Keratinocyte (primary cell): ENCODE measurements at regions not wholly inside any gene's neighbourhood (a gene's known extent, or its start where the extent isn't known, plus 50 kb on each side); places are given as distances from the start of the nearest gene placed in this dataset.

ENCODE experiments used
- DNase-seq: peaks from one replicate; pipeline ENCODE4 v3.0.0-alpha.2; 2011; ENCODE audit warnings: low read depth, missing footprints, low spot score
- FAIRE-seq: peaks from 2 replicates; lab custom pipeline; 2011; peaks lifted over from hg19 to GRCh38; lab: Jason Lieb, UNC
- H2AFZ ChIP-seq: 2 replicates; pipeline ENCODE4 v1.6.0; 2012; ENCODE audit warnings: low read length, control low read depth, inconsistent platforms; ENCODE audit not compliant: control insufficient read depth
- H3K27ac ChIP-seq: 2 replicates; pipeline ENCODE4 v1.5.1; 2011; ENCODE audit warnings: low read length; ENCODE audit not compliant: control insufficient read depth, insufficient read depth
- H3K27me3 ChIP-seq: 3 replicates; pipeline ENCODE4 v1.6.0; 2011; ENCODE audit warnings: low read length; ENCODE audit not compliant: control insufficient read depth, insufficient read depth; ENCODE audit errors: extremely low read depth
- H3K36me3 ChIP-seq, 2 experiments: 2 replicates in 1 of 2; 3 replicates in 1 of 2; pipeline ENCODE4 v1.5.1; 2011; ENCODE audit warnings: low read length in 2 of 2, mild to moderate bottlenecking in 1 of 2; ENCODE audit not compliant: control insufficient read depth in 2 of 2, insufficient read depth in 2 of 2; ENCODE audit errors: extremely low read depth in 1 of 2
- H3K4me1 ChIP-seq: 3 replicates; pipeline ENCODE4 v1.5.1; 2011; ENCODE audit warnings: low read length; ENCODE audit not compliant: control insufficient read depth, insufficient read depth; ENCODE audit errors: extremely low read depth
- H3K4me2 ChIP-seq: 3 replicates; pipeline ENCODE4 v1.6.0; 2011; ENCODE audit warnings: low read depth, low read length; ENCODE audit not compliant: control insufficient read depth, insufficient read depth; ENCODE audit errors: extremely low read depth
- H3K4me3 ChIP-seq, 3 experiments: fragments of 200-600 bp in 1 of 3; sonication (generic) in 1 of 3; 2 replicates in 2 of 3; 3 replicates in 1 of 3; pipeline ENCODE4 v1.5.1; 2011 to 2016; ENCODE audit warnings: low read length in 3 of 3, mild to moderate bottlenecking in 3 of 3, control low read depth in 2 of 3, inconsistent platforms in 1 of 3, low read depth in 1 of 3, mixed read lengths in 1 of 3, mixed run types in 1 of 3, moderate library complexity in 1 of 3; ENCODE audit not compliant: control insufficient read depth in 2 of 3, insufficient read depth in 2 of 3; ENCODE audit errors: extremely low read depth in 1 of 3
- H3K79me2 ChIP-seq: 2 replicates; pipeline ENCODE4 v1.6.0; 2012; ENCODE audit warnings: low read length; ENCODE audit not compliant: control insufficient read depth, insufficient read depth
- H3K9ac ChIP-seq: 3 replicates; pipeline ENCODE4 v1.6.0; 2011; ENCODE audit warnings: low read length; ENCODE audit not compliant: control insufficient read depth, insufficient read depth; ENCODE audit errors: extremely low read depth
- H3K9me1 ChIP-seq: 3 replicates; pipeline ENCODE4 v1.6.0; 2011; ENCODE audit warnings: low read length; ENCODE audit not compliant: control insufficient read depth, insufficient read depth; ENCODE audit errors: extremely low read depth
- H3K9me3 ChIP-seq: 2 replicates; pipeline ENCODE4 v1.5.1; 2012; ENCODE audit warnings: low read depth, low read length; ENCODE audit not compliant: control insufficient read depth
- H4K20me1 ChIP-seq: 3 replicates; pipeline ENCODE4 v1.6.0; 2011; ENCODE audit warnings: low read length; ENCODE audit not compliant: control insufficient read depth, insufficient read depth; ENCODE audit errors: extremely low read depth
- EZH2 ChIP-seq: IDR thresholded peaks from one replicate; pipeline ENCODE4 v1.6.1; 2012; ENCODE audit warnings: inconsistent platforms, mild to moderate bottlenecking, low read length, moderate library complexity
- dilution Hi-C: fragments of 300-500 bp; cut with MboI; formaldehyde crosslinking; loops from one replicate; pipeline ENCODE4 v1.7.0; 2020; ENCODE audit warnings: low sequenced_read_pairs; ENCODE audit not compliant: extremely low pct_ligation_motif_present
- TF ChIP-seq, protein P1 (sequence below), 3 experiments: IDR thresholded peaks in 1 of 3; conservative IDR thresholded peaks in 1 of 3; optimal IDR thresholded peaks in 1 of 3; 2 replicates in 2 of 3; 3 replicates in 1 of 3; pipeline versions ENCODE3 to v1.5.1; 2011; ENCODE audit warnings: low read length in 3 of 3, mild to moderate bottlenecking in 3 of 3, moderate library complexity in 2 of 3, control low read depth in 1 of 3, inconsistent platforms in 1 of 3; ENCODE audit not compliant: insufficient read depth in 2 of 3; ENCODE audit errors: extremely low read depth in 1 of 3

DNA sequence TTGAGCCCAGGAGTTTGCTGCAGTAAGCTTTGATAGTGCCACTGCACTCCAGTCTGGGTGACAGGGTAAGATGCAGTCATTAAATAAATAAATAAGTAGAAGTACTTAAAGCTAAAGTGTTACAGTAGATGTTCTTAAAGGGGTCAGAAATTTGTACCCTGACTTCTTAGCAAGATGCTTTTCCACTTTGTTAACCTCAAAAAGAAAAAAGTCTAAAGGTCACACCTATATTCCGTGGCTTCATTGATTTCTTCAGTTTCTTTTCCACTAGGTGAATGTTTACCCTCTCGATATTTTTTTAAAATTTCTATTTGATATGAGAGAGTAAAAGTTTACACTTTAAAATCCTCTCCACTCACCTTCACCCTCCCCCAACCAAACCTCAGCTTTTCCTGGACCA is 64.3 kb upstream of the PLEKHA5 start:
- Histone ChIP-seq H3K9me1 (no peaks in the 10 kb centered on the region), H3K9ac (no peak overlapping the region), H3K27me3 (no peaks in the 10 kb centered on the region), H3K9me3 (no peaks in the 10 kb centered on the region), H3K27ac (no peak overlapping the region), H2AFZ (no peak overlapping the region), H3K4me1 (no peaks in the 10 kb centered on the region), H3K36me3 (no peaks in the 10 kb centered on the region), H3K4me2 (no peak overlapping the region), H3K4me3 (no peak overlapping the region), H3K79me2 (no peaks in the 10 kb centered on the region), H4K20me1 (no peaks in the 10 kb centered on the region)
- no peak for TF ChIP-seq EZH2
- TF ChIP-seq, protein P1, sequence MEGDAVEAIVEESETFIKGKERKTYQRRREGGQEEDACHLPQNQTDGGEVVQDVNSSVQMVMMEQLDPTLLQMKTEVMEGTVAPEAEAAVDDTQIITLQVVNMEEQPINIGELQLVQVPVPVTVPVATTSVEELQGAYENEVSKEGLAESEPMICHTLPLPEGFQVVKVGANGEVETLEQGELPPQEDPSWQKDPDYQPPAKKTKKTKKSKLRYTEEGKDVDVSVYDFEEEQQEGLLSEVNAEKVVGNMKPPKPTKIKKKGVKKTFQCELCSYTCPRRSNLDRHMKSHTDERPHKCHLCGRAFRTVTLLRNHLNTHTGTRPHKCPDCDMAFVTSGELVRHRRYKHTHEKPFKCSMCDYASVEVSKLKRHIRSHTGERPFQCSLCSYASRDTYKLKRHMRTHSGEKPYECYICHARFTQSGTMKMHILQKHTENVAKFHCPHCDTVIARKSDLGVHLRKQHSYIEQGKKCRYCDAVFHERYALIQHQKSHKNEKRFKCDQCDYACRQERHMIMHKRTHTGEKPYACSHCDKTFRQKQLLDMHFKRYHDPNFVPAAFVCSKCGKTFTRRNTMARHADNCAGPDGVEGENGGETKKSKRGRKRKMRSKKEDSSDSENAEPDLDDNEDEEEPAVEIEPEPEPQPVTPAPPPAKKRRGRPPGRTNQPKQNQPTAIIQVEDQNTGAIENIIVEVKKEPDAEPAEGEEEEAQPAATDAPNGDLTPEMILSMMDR (optimal IDR thresholded peaks at IDR 0.05 in 1 of 3, IDR thresholded peaks at IDR 0.05 in 1 of 3, conservative IDR thresholded peaks at IDR 0.05 in 1 of 3; ENCODE audit: extremely low read depth in 1 of 3, insufficient read depth in 2 of 3, low read length in 3 of 3) = no peak
- FAIRE-seq (no peak), DNase-seq (no peak)
- dilution Hi-C loops = no loop called here

DNA sequence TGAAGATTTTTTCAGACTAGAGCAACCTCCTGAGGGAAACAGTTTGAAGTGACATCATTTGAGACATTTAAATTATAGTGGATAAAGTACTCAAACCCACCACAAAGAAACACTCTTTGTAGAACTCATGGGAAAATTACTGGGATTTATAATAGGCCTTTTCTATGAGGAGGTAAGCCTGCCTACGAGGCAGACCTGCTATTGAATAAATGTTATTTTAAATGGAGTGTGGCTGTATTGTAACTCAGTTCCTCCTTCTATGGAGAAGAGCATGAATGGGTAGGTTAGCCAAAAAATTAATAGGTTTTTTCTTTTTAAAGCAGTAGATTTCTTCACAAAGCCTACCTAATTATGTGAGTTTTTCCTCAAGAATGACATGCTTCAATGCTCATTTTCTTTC is 63.7 kb upstream of the PLEKHA5 start:
- dilution Hi-C loops = no loop called here
- no peak overlapping the region for H3K4me2 ChIP-seq
- FAIRE-seq = no peak

More for the DNA sequence above, 63.7 kb upstream of the PLEKHA5 start:
- TF ChIP-seq EZH2 = no peak
- TF ChIP-seq, protein P1 (optimal IDR thresholded peaks at IDR 0.05 in 1 of 3, IDR thresholded peaks at IDR 0.05 in 1 of 3, conservative IDR thresholded peaks at IDR 0.05 in 1 of 3; ENCODE audit: extremely low read depth in 1 of 3, insufficient read depth in 2 of 3, low read length in 3 of 3) = no peak
- no peaks in the 10 kb centered on the region for H3K79me2 ChIP-seq
- H3K9ac ChIP-seq = no peak overlapping the region
- no peak overlapping the region for H3K4me3 ChIP-seq
- H2AFZ ChIP-seq = no peak overlapping the region
- no peaks in the 10 kb centered on the region for H3K9me1 ChIP-seq
- no peaks in the 10 kb centered on the region for H3K9me3 ChIP-seq
- no peaks in the 10 kb centered on the region for H4K20me1 ChIP-seq
- no peaks in the 10 kb centered on the region for H3K27me3 ChIP-seq
- no peaks in the 10 kb centered on the region for H3K4me1 ChIP-seq
- H3K27ac ChIP-seq = no peak overlapping the region
- no peak for DNase-seq
- H3K36me3 ChIP-seq = no peaks in the 10 kb centered on the region
